ENCODE measurements at regions not wholly inside any gene's neighbourhood (a gene's known extent, or its start where the extent isn't known, plus 50 kb on each side); places are given as distances from the start of the nearest gene placed in this dataset.

DNA sequence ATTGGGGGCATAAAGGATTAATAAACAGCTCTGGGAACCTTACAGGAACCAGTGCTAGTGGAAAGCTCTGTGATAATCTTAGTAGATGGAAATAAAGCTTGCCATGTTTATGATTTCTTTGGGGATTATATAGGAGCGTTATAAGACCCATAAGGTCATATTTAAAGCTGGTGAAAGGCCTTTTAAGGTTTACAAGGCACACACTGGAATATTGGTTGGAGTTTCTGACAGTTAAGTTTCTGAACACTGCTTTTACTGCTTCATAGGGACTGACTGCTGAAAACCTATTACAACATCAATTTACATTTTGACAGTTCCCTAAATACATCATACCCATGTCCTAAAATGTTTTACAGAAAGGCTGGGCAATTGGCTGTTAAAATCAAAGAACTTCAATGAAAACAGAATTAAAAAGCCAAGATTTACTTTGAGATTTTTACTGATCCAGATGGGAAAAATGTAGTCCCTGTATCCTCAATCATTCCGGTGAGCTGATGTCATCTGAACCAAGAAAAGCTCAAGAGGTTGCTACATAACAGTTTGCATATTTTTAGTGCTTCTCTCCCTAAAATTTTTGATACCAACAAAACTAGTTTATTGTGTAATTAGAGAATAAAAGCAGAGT, 153.7 kb upstream of the IGF1 start:
- no peaks in the 10 kb centered on the region for H3K36me3 Mint-ChIP-seq (ENCODE audit: low read depth)
- no peaks in the 10 kb centered on the region for H3K27me3 Mint-ChIP-seq (ENCODE audit: low read depth, poor library complexity)
- H3K4me1 Mint-ChIP-seq = no peaks in the 10 kb centered on the region
- no peak overlapping the region for H3K4me3 Mint-ChIP-seq
- no peak overlapping the region for H3K27ac Mint-ChIP-seq
- TF ChIP-seq, protein P1, sequence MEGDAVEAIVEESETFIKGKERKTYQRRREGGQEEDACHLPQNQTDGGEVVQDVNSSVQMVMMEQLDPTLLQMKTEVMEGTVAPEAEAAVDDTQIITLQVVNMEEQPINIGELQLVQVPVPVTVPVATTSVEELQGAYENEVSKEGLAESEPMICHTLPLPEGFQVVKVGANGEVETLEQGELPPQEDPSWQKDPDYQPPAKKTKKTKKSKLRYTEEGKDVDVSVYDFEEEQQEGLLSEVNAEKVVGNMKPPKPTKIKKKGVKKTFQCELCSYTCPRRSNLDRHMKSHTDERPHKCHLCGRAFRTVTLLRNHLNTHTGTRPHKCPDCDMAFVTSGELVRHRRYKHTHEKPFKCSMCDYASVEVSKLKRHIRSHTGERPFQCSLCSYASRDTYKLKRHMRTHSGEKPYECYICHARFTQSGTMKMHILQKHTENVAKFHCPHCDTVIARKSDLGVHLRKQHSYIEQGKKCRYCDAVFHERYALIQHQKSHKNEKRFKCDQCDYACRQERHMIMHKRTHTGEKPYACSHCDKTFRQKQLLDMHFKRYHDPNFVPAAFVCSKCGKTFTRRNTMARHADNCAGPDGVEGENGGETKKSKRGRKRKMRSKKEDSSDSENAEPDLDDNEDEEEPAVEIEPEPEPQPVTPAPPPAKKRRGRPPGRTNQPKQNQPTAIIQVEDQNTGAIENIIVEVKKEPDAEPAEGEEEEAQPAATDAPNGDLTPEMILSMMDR (IDR thresholded peaks at IDR 0.05) = no peak
- peaks cover 3% of the 10 kb centered on the region for H3K9me3 Mint-ChIP-seq
- no peak for DNase-seq

DNA sequence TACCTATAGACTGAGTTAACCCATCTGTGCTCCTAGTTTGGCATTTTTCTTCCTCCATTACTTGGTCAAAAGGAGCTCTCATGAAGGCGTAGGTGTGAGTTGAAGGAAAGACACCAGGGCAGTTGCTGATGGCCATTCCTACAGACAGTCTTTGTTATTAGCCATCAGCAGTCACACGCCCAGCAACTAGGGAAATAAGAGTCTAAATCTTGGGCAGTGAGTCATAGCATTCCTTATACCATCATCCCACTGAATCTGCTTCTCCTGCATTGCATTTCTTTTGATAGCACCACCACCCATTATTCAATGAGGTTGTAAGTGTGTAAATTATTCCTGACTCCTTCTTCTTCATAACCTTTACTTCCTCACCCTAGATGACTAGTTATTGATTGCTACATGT, 150.9 kb upstream of the IGF1 start:
- DNase-seq = no peak
- Mint-ChIP-seq H3K36me3 (ENCODE audit: low read depth) (no peaks in the 10 kb centered on the region), H3K27me3 (ENCODE audit: low read depth, poor library complexity) (no peaks in the 10 kb centered on the region), H3K4me3 (no peak overlapping the region), H3K9me3 (no peaks in the 10 kb centered on the region), H3K4me1 (no peaks in the 10 kb centered on the region), H3K27ac (no peak overlapping the region)
- TF ChIP-seq, protein P1 (IDR thresholded peaks at IDR 0.05) = no peak

DNA sequence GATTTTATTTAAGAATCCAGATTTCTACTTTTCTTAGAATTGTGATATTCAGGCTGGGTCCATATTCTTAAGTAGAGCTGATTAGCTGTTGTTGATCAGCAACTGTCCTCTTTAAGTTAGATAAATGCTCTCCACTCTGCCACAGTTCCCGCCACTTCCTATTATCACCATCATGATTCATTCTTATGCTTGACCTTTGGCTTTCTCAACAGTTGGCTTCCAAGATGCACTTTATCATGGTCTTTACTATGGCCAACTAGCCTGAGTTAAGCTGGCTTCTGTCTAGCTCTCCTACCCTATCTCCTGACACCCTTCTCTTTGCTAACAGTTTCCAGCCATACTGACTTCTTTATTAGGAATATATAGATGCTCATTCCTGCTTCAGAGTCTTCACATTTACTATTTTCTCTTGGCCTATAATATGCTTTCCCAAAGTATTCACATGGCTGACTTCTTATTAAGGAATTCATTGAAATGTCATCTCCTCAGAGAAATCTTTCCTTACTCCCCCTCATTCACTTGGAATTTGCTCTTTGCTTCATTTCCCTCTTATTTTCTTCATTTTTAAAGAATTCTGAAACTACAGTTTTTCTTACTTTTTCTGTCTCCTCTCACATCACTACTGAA, 149.0 kb upstream of the IGF1 start:
- no peaks in the 10 kb centered on the region for H3K36me3 Mint-ChIP-seq (ENCODE audit: low read depth)
- H3K4me3 Mint-ChIP-seq = no peak overlapping the region
- no peaks in the 10 kb centered on the region for H3K27me3 Mint-ChIP-seq (ENCODE audit: low read depth, poor library complexity)
- no peaks in the 10 kb centered on the region for H3K4me1 Mint-ChIP-seq
- no peak for DNase-seq
- no peak overlapping the region for H3K27ac Mint-ChIP-seq
- TF ChIP-seq, protein P1 (IDR thresholded peaks at IDR 0.05) = no peak
- peaks cover 4% of the 10 kb centered on the region for H3K9me3 Mint-ChIP-seq

DNA sequence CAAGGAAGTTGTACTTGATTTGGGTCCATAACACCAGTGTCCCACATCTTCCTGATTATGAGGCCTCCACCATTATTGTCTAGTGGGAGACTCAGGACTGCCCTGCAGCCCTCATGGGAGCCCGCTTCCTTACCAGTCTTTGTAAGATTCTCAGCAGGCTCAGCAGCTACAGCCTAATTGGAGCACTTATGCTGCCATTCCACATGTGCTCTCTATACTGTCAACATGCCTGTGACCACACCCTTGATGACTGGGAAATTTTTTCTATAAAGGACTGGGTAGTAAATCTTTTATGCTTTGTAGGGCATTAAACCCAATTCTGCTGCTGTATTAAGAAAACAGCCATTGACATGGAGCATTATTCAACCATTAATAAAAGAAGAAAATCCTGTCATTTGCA, 145.5 kb upstream of the IGF1 start:
- H3K27ac Mint-ChIP-seq = no peak overlapping the region
- TF ChIP-seq, protein P1 (IDR thresholded peaks at IDR 0.05) = no peak
- peaks cover 4% of the 10 kb centered on the region for H3K9me3 Mint-ChIP-seq
- no peaks in the 10 kb centered on the region for H3K27me3 Mint-ChIP-seq (ENCODE audit: low read depth, poor library complexity)
- H3K4me3 Mint-ChIP-seq = no peak overlapping the region
- DNase-seq = no peak
- H3K36me3 Mint-ChIP-seq (ENCODE audit: low read depth) = no peaks in the 10 kb centered on the region
- H3K4me1 Mint-ChIP-seq = no peaks in the 10 kb centered on the region

DNA sequence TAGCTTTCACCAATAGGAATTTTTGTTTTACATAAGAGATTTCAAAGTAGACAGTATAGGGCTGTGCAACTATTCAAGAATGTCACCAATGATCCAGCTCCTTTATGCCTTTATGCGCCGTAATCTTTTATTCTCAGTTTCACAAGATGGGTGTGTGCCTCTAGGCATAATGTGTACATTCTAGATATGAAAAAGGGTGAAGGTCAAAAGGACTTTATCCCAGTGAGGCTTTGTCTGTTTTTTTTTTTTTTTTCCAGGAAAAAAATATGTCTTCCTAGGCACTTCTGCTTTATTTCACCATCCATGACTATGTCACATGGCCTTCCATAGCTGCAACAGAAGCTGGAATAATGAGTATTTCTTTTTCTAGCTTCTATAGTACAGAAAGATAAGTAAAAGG, 142.3 kb upstream of the IGF1 start:
- H3K4me1 Mint-ChIP-seq = no peaks in the 10 kb centered on the region
- H3K4me3 Mint-ChIP-seq = no peak overlapping the region
- H3K36me3 Mint-ChIP-seq (ENCODE audit: low read depth) = no peaks in the 10 kb centered on the region
- no peak overlapping the region for H3K27ac Mint-ChIP-seq
- H3K9me3 Mint-ChIP-seq = peaks cover 4% of the 10 kb centered on the region
- TF ChIP-seq, protein P1 (IDR thresholded peaks at IDR 0.05) = no peak
- DNase-seq = no peak
- no peaks in the 10 kb centered on the region for H3K27me3 Mint-ChIP-seq (ENCODE audit: low read depth, poor library complexity)
